ENCODE measurements at regions not wholly inside any gene's neighbourhood (a gene's known extent, or its start where the extent isn't known, plus 50 kb on each side); places are given as distances from the start of the nearest gene placed in this dataset.

- in situ Hi-C loops (cut with MboI; ENCODE audit: low sequenced_read_pairs): no loop called here
- no peak overlapping the region for H4K91ac ChIP-seq (ENCODE audit: insufficient read depth, low read depth, low read length)
- H2AK9ac ChIP-seq (replicated peaks; ENCODE audit: low read depth, low read length, poor library complexity): no peak overlapping the region
- H2BK15ac ChIP-seq (ENCODE audit: low read depth, low read length): no peak overlapping the region
- no TSS peak for BruUV-seq (replicated peaks)
- H3K4me1 ChIP-seq (ENCODE audit: control insufficient read depth, insufficient read depth, low read length): no peaks in the 10 kb centered on the region
- intact Hi-C loops (cut with micrococcal nuclease): loop anchor here (10.0 kb wide), 1 partner anchor 194 kb away; no protein-coding TSS in a partner anchor
- H2BK5ac ChIP-seq (ENCODE audit: low read depth, low read length, poor library complexity, severe bottlenecking): no peak overlapping the region
- DNase-seq (no peak), ATAC-seq (ENCODE audit: low read depth) (no peak)
- H3K27ac ChIP-seq (ENCODE audit: insufficient read depth, low read length): no peak overlapping the region
- H3K23ac ChIP-seq (ENCODE audit: low read depth, low read length): no peak overlapping the region
- H3K36me3 ChIP-seq (ENCODE audit: control insufficient read depth, insufficient read depth, low read length): no peaks in the 10 kb centered on the region
- H3K4ac ChIP-seq (ENCODE audit: low read depth, low read length): no peak overlapping the region
- H4K5ac ChIP-seq (ENCODE audit: low read depth, low read length): no peak overlapping the region
- no peaks in the 10 kb centered on the region for H3K79me1 ChIP-seq (ENCODE audit: low read depth in 1 of 2, low read length in 2 of 2)
- no peak overlapping the region for H3K14ac ChIP-seq (replicated peaks; ENCODE audit: low read depth, low read length)
- no peak overlapping the region for H3K4me2 ChIP-seq (ENCODE audit: low read depth, low read length)
- no peaks in the 10 kb centered on the region for H3K9me3 ChIP-seq (ENCODE audit: control insufficient read depth, insufficient read depth, low read length)
- H2BK20ac ChIP-seq (ENCODE audit: low read depth, low read length): no peak overlapping the region
- no peaks in the 10 kb centered on the region for H3K27me3 ChIP-seq (ENCODE audit: control insufficient read depth, insufficient read depth, low read length)
- ChIA-PET POLR2A (ENCODE audit: unreplicated experiment) (no interaction called here), CTCF (no interaction called here)
- H3K18ac ChIP-seq (ENCODE audit: low read depth, low read length): no peak overlapping the region
- no peaks in the 10 kb centered on the region for H3K9me1 ChIP-seq (ENCODE audit: insufficient read depth, low read length)
- dilution Hi-C loops (cut with HindIII; ENCODE audit: low sequenced_read_pairs, unreplicated experiment): no loop called here
- no peak overlapping the region for H2AK5ac ChIP-seq (ENCODE audit: low read depth, low read length)
- H2AFZ ChIP-seq (replicated peaks; ENCODE audit: low read length, poor library complexity): no peak overlapping the region
- H2BK120ac ChIP-seq (ENCODE audit: low read depth, low read length): no peak overlapping the region
- no peak overlapping the region for H3K4me3 ChIP-seq (ENCODE audit: insufficient read depth, low read depth, low read length)
- no peak overlapping the region for H3K56ac ChIP-seq (ENCODE audit: extremely low read depth, insufficient read depth, low read length)
- TF ChIP-seq FOS (IDR thresholded peaks at IDR 0.05; ENCODE audit: low read depth, low read length): no peak
- no peak for TF ChIP-seq MAZ (IDR thresholded peaks at IDR 0.05; ENCODE audit: borderline replicate concordance, low read depth, low read length)
- TF ChIP-seq, protein P1, sequence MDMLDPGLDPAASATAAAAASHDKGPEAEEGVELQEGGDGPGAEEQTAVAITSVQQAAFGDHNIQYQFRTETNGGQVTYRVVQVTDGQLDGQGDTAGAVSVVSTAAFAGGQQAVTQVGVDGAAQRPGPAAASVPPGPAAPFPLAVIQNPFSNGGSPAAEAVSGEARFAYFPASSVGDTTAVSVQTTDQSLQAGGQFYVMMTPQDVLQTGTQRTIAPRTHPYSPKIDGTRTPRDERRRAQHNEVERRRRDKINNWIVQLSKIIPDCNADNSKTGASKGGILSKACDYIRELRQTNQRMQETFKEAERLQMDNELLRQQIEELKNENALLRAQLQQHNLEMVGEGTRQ (IDR thresholded peaks at IDR 0.05; ENCODE audit: low read depth, low read length): no peak
- TF ChIP-seq RFX5 (IDR thresholded peaks at IDR 0.05; ENCODE audit: low read depth, low read length): no peak
- H4K20me1 ChIP-seq (ENCODE audit: insufficient read depth, low read length): no peaks in the 10 kb centered on the region
- 33% methylated on average over 3 of the region's 4 CpGs; no CpG with 5 or more reads in 1 of the 2 experiments for WGBS, 2 experiments (ENCODE audit: extremely low coverage in 2 of 2, insufficient read length in 1 of 2)
- no peak overlapping the region for H4K8ac ChIP-seq (ENCODE audit: low read depth in 2 of 2, low read length in 2 of 2)
- no peak overlapping the region for H3K9ac ChIP-seq (ENCODE audit: low read depth, low read length)
Observed at GRCh38 chr5:88398316-88398715, 129.7 kb upstream of the TMEM161B start.

Data from IMR-90 (cell line).